Lung (tissue), 11 donors: ENCODE measurements at regions not wholly inside any gene's neighbourhood (a gene's known extent, or its start where the extent isn't known, plus 50 kb on each side); places are given as distances from the start of the nearest gene placed in this dataset.

Source experiments
- ATAC-seq: fragments of 200-7000 bp; cut with Tn5 transposase; one replicate; pipeline ENCODE4 v1.9.1; 2020; ENCODE audit warnings: moderate number of reproducible peaks; ENCODE audit not compliant: insufficient read depth, low FRiP score
- DNase-seq, 3 donors: peaks; one replicate each; pipeline ENCODE4 v3.0.0-alpha.2; 2013 to 2017
- H3K27ac ChIP-seq, 2 donors: one replicate each; pipeline ENCODE4 v1.5.1; 2013; ENCODE audit warnings: mild to moderate bottlenecking in 2 of 2, moderate library complexity in 2 of 2, control low read depth in 1 of 2, inconsistent platforms in 1 of 2, low read depth in 1 of 2, low read length in 1 of 2
- H3K27me3 ChIP-seq, 3 donors: one replicate each; pipeline ENCODE4 v1.5.1; 2013; ENCODE audit warnings: low read length in 2 of 3; ENCODE audit not compliant: control insufficient read depth in 3 of 3, insufficient read depth in 3 of 3
- H3K36me3 ChIP-seq, 4 donors: one replicate each; pipeline ENCODE4 v1.5.1; 2013; ENCODE audit warnings: low read length in 4 of 4, mild to moderate bottlenecking in 1 of 4, moderate library complexity in 1 of 4; ENCODE audit not compliant: control insufficient read depth in 4 of 4, insufficient read depth in 4 of 4
- H3K4me1 ChIP-seq, 5 donors: one replicate each; pipeline ENCODE4 v1.5.1; 2013; ENCODE audit warnings: low read length in 5 of 5, mild to moderate bottlenecking in 2 of 5, moderate library complexity in 1 of 5; ENCODE audit not compliant: control insufficient read depth in 5 of 5, insufficient read depth in 5 of 5
- H3K4me3 ChIP-seq: one replicate; pipeline ENCODE4 v1.5.1; 2013; ENCODE audit warnings: mild to moderate bottlenecking, control low read depth, moderate library complexity
- H3K9ac ChIP-seq, 2 donors: one replicate each; pipeline ENCODE4 v1.5.1; 2013; ENCODE audit warnings: low read length in 2 of 2, control low read depth in 1 of 2; ENCODE audit not compliant: insufficient read depth in 1 of 2
- H3K9me3 ChIP-seq, 4 donors: one replicate each; pipeline ENCODE4 v1.5.1; 2013; ENCODE audit warnings: low read length in 3 of 4, mild to moderate bottlenecking in 1 of 4, moderate library complexity in 1 of 4; ENCODE audit not compliant: control insufficient read depth in 4 of 4, insufficient read depth in 3 of 4
- CTCF ChIP-seq: IDR thresholded peaks from 2 replicates; pipeline ENCODE4 v1.5.1; 2012; ENCODE audit warnings: mild to moderate bottlenecking; ENCODE audit errors: control extremely low read depth, extremely low read depth
- WGBS, 2 donors: extraction: QIAGEN DNeasy Blood & Tissue Kit; methylation state at CpG; one replicate each; pipeline ENCODE4 v1.1.7; 2013; 5-methylcytosine and 5-hydroxymethylcytosine counted together
- donor health status: control.
- donor health status: control.
- donor health status: Bipolar disorder and iron deficiency.
- donor health status: healthy.
- donor health status: DM: yes; HTN: yes; CAD: no.

GRCh38 chr9:88681434-88681833 lies 146.5 kb downstream of the NXNL2 start:
- Histone ChIP-seq H3K9me3 (peaks cover 0 to 3% (median 0%) of the 10 kb centered on the region in 4 donors), H3K36me3 (no peaks in the 10 kb centered on the region), H3K4me3 (no peak overlapping the region), H3K27me3 (no peaks in the 10 kb centered on the region), H3K27ac (no peak overlapping the region), H3K9ac (no peak overlapping the region), H3K4me1 (peaks cover 0 to 6% (median 0%) of the 10 kb centered on the region in 5 donors)
- TF ChIP-seq CTCF = no peak
- DNase-seq (no peak), ATAC-seq (no peak)
- 78 to 88% methylated on average over 8 of the region's 8 CpGs for WGBS, 2 donors

- H3K36me3 ChIP-seq = no peaks in the 10 kb centered on the region
- peaks cover 0 to 6% (median 0%) of the 10 kb centered on the region in 5 donors for H3K4me1 ChIP-seq
- no peak overlapping the region for H3K4me3 ChIP-seq
- TF ChIP-seq CTCF = no peak
- H3K9me3 ChIP-seq = peaks cover 0 to 3% (median 0%) of the 10 kb centered on the region in 4 donors
- H3K9ac ChIP-seq = no peak overlapping the region
- no peak for DNase-seq
- no peaks in the 10 kb centered on the region for H3K27me3 ChIP-seq
- no peak overlapping the region for H3K27ac ChIP-seq
- 75 to 81% methylated on average over 12 of the region's 12 CpGs for WGBS, 2 donors
- ATAC-seq = no peak
These were observed 147.5 kb downstream of the NXNL2 start for GRCh38 chr9:88682431-88682831.

- ATAC-seq (no peak), DNase-seq (no peak)
- Histone ChIP-seq H3K9me3 (peaks cover 0 to 3% (median 0%) of the 10 kb centered on the region in 4 donors), H3K36me3 (no peaks in the 10 kb centered on the region), H3K4me3 (no peak overlapping the region), H3K27me3 (no peaks in the 10 kb centered on the region), H3K4me1 (peaks cover 0 to 17% (median 0%) of the 10 kb centered on the region in 5 donors), H3K27ac (no peak overlapping the region), H3K9ac (no peak overlapping the region)
- no peak for TF ChIP-seq CTCF
- WGBS, 2 donors = 79 to 82% methylated on average over 8 of the region's 8 CpGs
These were observed 149.1 kb downstream of the NXNL2 start for GRCh38 chr9:88684046-88684445.

GRCh38 chr9:88684845-88685244 lies 149.9 kb downstream of the NXNL2 start:
- no peak for ATAC-seq
- no peak for TF ChIP-seq CTCF
- no peaks in the 10 kb centered on the region for H3K36me3 ChIP-seq
- no peaks in the 10 kb centered on the region for H3K27me3 ChIP-seq
- peaks cover 0 to 3% (median 0%) of the 10 kb centered on the region in 4 donors for H3K9me3 ChIP-seq
- no peak overlapping the region for H3K27ac ChIP-seq
- H3K4me1 ChIP-seq = peaks cover 0 to 17% (median 0%) of the 10 kb centered on the region in 5 donors
- no peak overlapping the region for H3K9ac ChIP-seq
- 76 to 92% methylated on average over 10 of the region's 10 CpGs for WGBS, 2 donors
- DNase-seq = no peak
- no peak overlapping the region for H3K4me3 ChIP-seq
